Osteocyte (in vitro differentiated cells): ENCODE measurements at regions not wholly inside any gene's neighbourhood (a gene's known extent, or its start where the extent isn't known, plus 50 kb on each side); places are given as distances from the start of the nearest gene placed in this dataset.

Experiments
- DNase-seq: peaks from one replicate; pipeline ENCODE4 v3.0.0; 2021; ENCODE audit warnings: mixed read lengths; ENCODE audit not compliant: unreplicated experiment; ENCODE audit errors: extremely low spot score
- H3K27ac Mint-ChIP-seq: one replicate; pipeline ENCODE4 v1.8.0; 2021; ENCODE audit warnings: mild to moderate bottlenecking, mixed read lengths; ENCODE audit not compliant: unreplicated experiment
- H3K27me3 Mint-ChIP-seq: one replicate; pipeline ENCODE4 v1.8.0; 2021; ENCODE audit warnings: mixed read lengths; ENCODE audit not compliant: unreplicated experiment
- H3K36me3 Mint-ChIP-seq: one replicate; pipeline ENCODE4 v1.8.0; 2021; ENCODE audit warnings: mixed read lengths; ENCODE audit not compliant: unreplicated experiment
- H3K4me1 Mint-ChIP-seq: one replicate; pipeline ENCODE4 v1.8.0; 2021; ENCODE audit warnings: mixed read lengths; ENCODE audit not compliant: unreplicated experiment
- H3K4me3 Mint-ChIP-seq: one replicate; pipeline ENCODE4 v1.8.0; 2021; ENCODE audit warnings: mild to moderate bottlenecking, moderate library complexity, mixed read lengths; ENCODE audit not compliant: unreplicated experiment
- H3K9me3 Mint-ChIP-seq: one replicate; pipeline ENCODE4 v1.8.0; 2021; ENCODE audit warnings: mixed read lengths; ENCODE audit not compliant: unreplicated experiment
- CTCF ChIP-seq: fragments of 200-600 bp; sonication (generic); IDR thresholded peaks from 2 replicates; pipeline ENCODE4 v1.5.0; 2021; ENCODE audit warnings: antibody characterized with exemption, mild to moderate bottlenecking, moderate library complexity

GRCh38 chr13:107847406-107847805 is 367.9 kb downstream of the LIG4 start:
- Mint-ChIP-seq H3K9me3 (no peaks in the 10 kb centered on the region), H3K4me3 (no peak overlapping the region), H3K27me3 (no peaks in the 10 kb centered on the region), H3K27ac (no peak overlapping the region), H3K4me1 (peaks cover 4% of the 10 kb centered on the region), H3K36me3 (no peaks in the 10 kb centered on the region)
- TF ChIP-seq CTCF, result no peak
- DNase-seq, result no peak

GRCh38 chr13:107846642-107847041 is 368.7 kb downstream of the LIG4 start:
- TF ChIP-seq CTCF, result no peak
- Mint-ChIP-seq H3K4me3 (no peak overlapping the region), H3K9me3 (no peaks in the 10 kb centered on the region), H3K36me3 (no peaks in the 10 kb centered on the region), H3K27me3 (no peaks in the 10 kb centered on the region), H3K4me1 (peaks cover 6% of the 10 kb centered on the region), H3K27ac (no peak overlapping the region)
- no peak for DNase-seq

- H3K36me3 Mint-ChIP-seq, result no peaks in the 10 kb centered on the region
- no peak overlapping the region for H3K27ac Mint-ChIP-seq
- no peak for DNase-seq
- TF ChIP-seq CTCF, result no peak
- peaks cover 6% of the 10 kb centered on the region for H3K4me1 Mint-ChIP-seq
- H3K9me3 Mint-ChIP-seq, result no peaks in the 10 kb centered on the region
- H3K4me3 Mint-ChIP-seq, result no peak overlapping the region
- H3K27me3 Mint-ChIP-seq, result no peaks in the 10 kb centered on the region
Observed at GRCh38 chr13:107845911-107846310, 369.4 kb downstream of the LIG4 start.

GRCh38 chr13:107843681-107844080 is 371.7 kb downstream of the LIG4 start:
- no peak for TF ChIP-seq CTCF
- no peak overlapping the region for H3K4me3 Mint-ChIP-seq
- DNase-seq, result no peak
- no peak overlapping the region for H3K27ac Mint-ChIP-seq
- H3K4me1 Mint-ChIP-seq, result peaks cover 6% of the 10 kb centered on the region
- H3K27me3 Mint-ChIP-seq, result no peaks in the 10 kb centered on the region
- H3K36me3 Mint-ChIP-seq, result no peaks in the 10 kb centered on the region
- no peaks in the 10 kb centered on the region for H3K9me3 Mint-ChIP-seq

- no peak for TF ChIP-seq CTCF
- no peak overlapping the region for H3K27ac Mint-ChIP-seq
Observed at GRCh38 chr13:107843281-107843680, 372.1 kb downstream of the LIG4 start.

More at GRCh38 chr13:107843281-107843680, 372.1 kb downstream of the LIG4 start:
- H3K4me1 Mint-ChIP-seq, result peaks cover 6% of the 10 kb centered on the region
- no peaks in the 10 kb centered on the region for H3K9me3 Mint-ChIP-seq
- H3K36me3 Mint-ChIP-seq, result no peaks in the 10 kb centered on the region
- no peak for DNase-seq
- no peaks in the 10 kb centered on the region for H3K27me3 Mint-ChIP-seq
- no peak overlapping the region for H3K4me3 Mint-ChIP-seq
